ENCODE measurements at regions not wholly inside any gene's neighbourhood (a gene's known extent, or its start where the extent isn't known, plus 50 kb on each side); places are given as distances from the start of the nearest gene placed in this dataset.

- Mint-ChIP-seq H3K4me1 (peaks cover 9 to 12% of the 10 kb centered on the region in 2 experiments), H3K27me3 (ENCODE audit: low read depth) (no peaks in the 10 kb centered on the region), H3K27ac (no peak overlapping the region), H3K4me3 (no peak overlapping the region), H3K9me3 (no peaks in the 10 kb centered on the region), H3K36me3 (ENCODE audit: insufficient read depth in 1 of 3, low read depth in 3 of 3) (no peaks in the 10 kb centered on the region)
- H2BK15ac ChIP-seq (ENCODE audit: low read depth, low read length): no peak overlapping the region
- H3K4ac ChIP-seq (ENCODE audit: low read depth, low read length): no peak overlapping the region
- H3K79me2 ChIP-seq (ENCODE audit: insufficient read depth, low read length): no peaks in the 10 kb centered on the region
- no peak overlapping the region for H4K8ac ChIP-seq (replicated peaks; ENCODE audit: insufficient read length, low read depth, low read length)
- no peak overlapping the region for H3K9ac ChIP-seq (ENCODE audit: extremely low read depth, insufficient read length, low read length)
- no peak overlapping the region for H4K91ac ChIP-seq (ENCODE audit: insufficient read length, low read depth, low read length)
- no peaks in the 10 kb centered on the region for H3K27me3 ChIP-seq (ENCODE audit: insufficient read depth, low read length)
- no peak overlapping the region for H3K4me2 ChIP-seq (ENCODE audit: insufficient read depth, insufficient read length, low read length)
- DNase-seq: no peak
- H2BK20ac ChIP-seq (ENCODE audit: low read depth, low read length, poor library complexity, severe bottlenecking): no peak overlapping the region
- H3K56ac ChIP-seq (ENCODE audit: insufficient read length, low read depth, low read length): no peak overlapping the region
- H3K4me1 ChIP-seq (ENCODE audit: insufficient read depth, low read length): peaks cover 4% of the 10 kb centered on the region; the same call in 1 of the 2 replicates
- H3K14ac ChIP-seq (ENCODE audit: insufficient read depth, low read length): no peak overlapping the region
- no peaks in the 10 kb centered on the region for H3K23me2 ChIP-seq (ENCODE audit: insufficient read length, low read depth, low read length, poor library complexity, severe bottlenecking)
- H3K79me1 ChIP-seq (ENCODE audit: insufficient read depth, low read depth, low read length, poor library complexity, severe bottlenecking): no peaks in the 10 kb centered on the region
- H3T11ph ChIP-seq (ENCODE audit: low read length): no peak overlapping the region
- no peak overlapping the region for H4K5ac ChIP-seq (ENCODE audit: insufficient read length, low read depth, low read length)
- no peak overlapping the region for H2AK5ac ChIP-seq (ENCODE audit: insufficient read length, low read length)
- H2BK12ac ChIP-seq (ENCODE audit: insufficient read length, low read depth, low read length): no peak overlapping the region
- WGBS (ENCODE audit: extremely low coverage, insufficient read length, low lambda C conversion rate): no CpG with 5 or more reads among the region's 1 CpG
- no peak overlapping the region for H2AFZ ChIP-seq (ENCODE audit: low read length)
- no peak overlapping the region for H3K23ac ChIP-seq (ENCODE audit: insufficient read length, low read depth, low read length)
- no peak overlapping the region for H2BK120ac ChIP-seq (ENCODE audit: low read depth, low read length, poor library complexity, severe bottlenecking)
- H2BK5ac ChIP-seq (ENCODE audit: insufficient read length, low read length): no peak overlapping the region
- no peak for TF ChIP-seq CTCF (conservative IDR thresholded peaks at IDR 0.05)
- H3K27ac ChIP-seq (ENCODE audit: insufficient read length, low read depth, low read length): no peak overlapping the region
- H3K18ac ChIP-seq (ENCODE audit: insufficient read length, low read depth, low read length): no peak overlapping the region
- H3K9me3 ChIP-seq (ENCODE audit: control insufficient read depth, low read depth, low read length): no peaks in the 10 kb centered on the region
- H4K20me1 ChIP-seq (ENCODE audit: control insufficient read depth, insufficient read depth, insufficient read length): no peaks in the 10 kb centered on the region
These were observed 115.1 kb upstream of the MAP3K7 start for GRCh38 chr6:90701926-90702325.

All from H9 (cell line).